ENCODE measurements at regions not wholly inside any gene's neighbourhood (a gene's known extent, or its start where the extent isn't known, plus 50 kb on each side); places are given as distances from the start of the nearest gene placed in this dataset.

GRCh38 chr3:4030624-4031023, 231.4 kb downstream of the LRRN1 start:
- Histone ChIP-seq H3K4me3 (no peak overlapping the region), H3K4me1 (no peaks in the 10 kb centered on the region), H3K36me3 (no peaks in the 10 kb centered on the region), H3K27me3 (ENCODE audit: low read depth) (no peaks in the 10 kb centered on the region), H3K27ac (no peak overlapping the region), H3K9me3 (no peaks in the 10 kb centered on the region)
- no peak for TF ChIP-seq CTCF (IDR thresholded peaks at IDR 0.05)
- ATAC-seq (no peak), DNase-seq (no peak)
- intact Hi-C loops (cut with DNase I) = no loop called here

GRCh38 chr3:4033296-4033695, 234.1 kb downstream of the LRRN1 start:
- no peak overlapping the region for H3K4me3 ChIP-seq
- H3K27me3 ChIP-seq (ENCODE audit: low read depth) = no peaks in the 10 kb centered on the region
- no peak for TF ChIP-seq CTCF (IDR thresholded peaks at IDR 0.05)
- intact Hi-C loops (cut with DNase I) = no loop called here
- H3K4me1 ChIP-seq = no peaks in the 10 kb centered on the region
- H3K9me3 ChIP-seq = no peaks in the 10 kb centered on the region
- H3K36me3 ChIP-seq = no peaks in the 10 kb centered on the region
- DNase-seq (no peak), ATAC-seq (no peak)
- no peak overlapping the region for H3K27ac ChIP-seq

- Histone ChIP-seq H3K4me1 (no peaks in the 10 kb centered on the region), H3K9me3 (no peaks in the 10 kb centered on the region), H3K27ac (no peak overlapping the region), H3K4me3 (no peak overlapping the region), H3K27me3 (ENCODE audit: low read depth) (no peaks in the 10 kb centered on the region), H3K36me3 (no peaks in the 10 kb centered on the region)
- no peak for DNase-seq
- ATAC-seq = no peak
- no peak for TF ChIP-seq CTCF (IDR thresholded peaks at IDR 0.05)
- intact Hi-C loops (cut with DNase I) = no loop called here
Measured at GRCh38 chr3:4036046-4036445, 236.8 kb downstream of the LRRN1 start.

GRCh38 chr3:4038351-4038750, 239.1 kb downstream of the LRRN1 start:
- ATAC-seq = no peak

GRCh38 chr3:4042070-4042469, 242.8 kb downstream of the LRRN1 start:
- Histone ChIP-seq H3K27me3 (ENCODE audit: low read depth) (no peaks in the 10 kb centered on the region), H3K27ac (no peak overlapping the region), H3K4me3 (no peak overlapping the region), H3K9me3 (no peaks in the 10 kb centered on the region), H3K4me1 (no peaks in the 10 kb centered on the region), H3K36me3 (no peaks in the 10 kb centered on the region)
- intact Hi-C loops (cut with DNase I) = no loop called here
- DNase-seq (no peak), ATAC-seq (no peak)
- no peak for TF ChIP-seq CTCF (IDR thresholded peaks at IDR 0.05)

More at GRCh38 chr3:4038351-4038750, 239.1 kb downstream of the LRRN1 start:
- no peaks in the 10 kb centered on the region for H3K36me3 ChIP-seq
- DNase-seq = no peak
- no peaks in the 10 kb centered on the region for H3K27me3 ChIP-seq (ENCODE audit: low read depth)
- TF ChIP-seq CTCF (IDR thresholded peaks at IDR 0.05) = no peak
- intact Hi-C loops (cut with DNase I) = no loop called here
- H3K4me1 ChIP-seq = no peaks in the 10 kb centered on the region
- H3K27ac ChIP-seq = no peak overlapping the region
- no peaks in the 10 kb centered on the region for H3K9me3 ChIP-seq
- H3K4me3 ChIP-seq = no peak overlapping the region

GRCh38 chr3:4042869-4043268, 243.6 kb downstream of the LRRN1 start:
- ATAC-seq (no peak), DNase-seq (no peak)
- Histone ChIP-seq H3K4me1 (no peaks in the 10 kb centered on the region), H3K36me3 (no peaks in the 10 kb centered on the region), H3K27ac (no peak overlapping the region), H3K27me3 (ENCODE audit: low read depth) (no peaks in the 10 kb centered on the region), H3K4me3 (no peak overlapping the region), H3K9me3 (no peaks in the 10 kb centered on the region)
- TF ChIP-seq CTCF (IDR thresholded peaks at IDR 0.05) = no peak
- intact Hi-C loops (cut with DNase I) = no loop called here

All from lower lobe of right lung (tissue), 2 donors.